HG02610 (cell line): ENCODE measurements at regions not wholly inside any gene's neighbourhood (a gene's known extent, or its start where the extent isn't known, plus 50 kb on each side); places are given as distances from the start of the nearest gene placed in this dataset.
A peak's percentile ranks its signal among the peaks of the same experiment; 100 is the strongest.

Experiments
- ATAC-seq: cut with Tn5 transposase; IDR thresholded peaks from one replicate; pipeline ENCODE4 v1.9.1; 2021; ENCODE audit warnings: mild to moderate bottlenecking, moderate library complexity; ENCODE audit not compliant: unreplicated experiment

GRCh38 chr1:99152132-99152531 is 112.2 kb upstream of the PLPPR4 start:
- ATAC-seq = no peak

- no peak for ATAC-seq
These were observed 100.6 kb upstream of the PLPPR4 start for GRCh38 chr1:99163671-99164070.

- peak; percentile 61 for ATAC-seq
These were observed 93.8 kb upstream of the PLPPR4 start for GRCh38 chr1:99170516-99170915.

- no peak for ATAC-seq
These were observed 93.0 kb upstream of the PLPPR4 start for GRCh38 chr1:99171184-99171813.

- ATAC-seq = no peak
These were observed 91.0 kb upstream of the PLPPR4 start for GRCh38 chr1:99173282-99173681.

- ATAC-seq = no peak
These were observed 90.4 kb upstream of the PLPPR4 start for GRCh38 chr1:99173900-99174299.

GRCh38 chr1:99176753-99177152 is 87.5 kb upstream of the PLPPR4 start:
- ATAC-seq = no peak

GRCh38 chr1:99177465-99177864 is 86.8 kb upstream of the PLPPR4 start:
- ATAC-seq = no peak

- ATAC-seq = peak; percentile 98
These were observed 83.9 kb upstream of the PLPPR4 start for GRCh38 chr1:99180343-99180808.

GRCh38 chr1:99180915-99181314 is 83.4 kb upstream of the PLPPR4 start:
- no peak for ATAC-seq

- no peak for ATAC-seq
These were observed 82.4 kb upstream of the PLPPR4 start for GRCh38 chr1:99181892-99182291.

GRCh38 chr1:99185196-99185595 is 79.1 kb upstream of the PLPPR4 start:
- no peak for ATAC-seq

GRCh38 chr1:99193431-99193830 is 70.9 kb upstream of the PLPPR4 start:
- ATAC-seq = no peak

GRCh38 chr1:99198393-99198792 is 65.9 kb upstream of the PLPPR4 start:
- ATAC-seq = no peak

GRCh38 chr1:99207216-99207615 is 57.1 kb upstream of the PLPPR4 start:
- no peak for ATAC-seq
